ENCODE measurements at regions not wholly inside any gene's neighbourhood (a gene's known extent, or its start where the extent isn't known, plus 50 kb on each side); places are given as distances from the start of the nearest gene placed in this dataset.

DNA sequence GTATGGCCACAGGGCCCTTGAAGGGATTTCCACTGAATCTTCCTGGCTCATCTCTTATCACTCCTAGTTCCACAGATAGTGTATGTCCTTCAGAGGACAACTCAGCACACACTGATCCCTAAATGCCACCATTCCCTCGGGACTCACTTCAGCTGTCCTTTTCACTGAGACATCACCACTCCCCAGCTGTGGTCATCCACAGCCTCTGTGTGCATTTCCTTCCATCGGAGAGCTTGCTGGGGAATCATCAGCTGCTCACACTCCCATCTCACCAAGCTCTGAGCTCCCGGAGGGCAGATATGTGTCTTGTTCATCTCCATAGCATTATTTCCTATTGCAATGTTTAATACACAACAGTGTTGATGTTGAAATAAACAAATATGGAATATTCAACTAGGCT, 759.5 kb downstream of the RNF144A start:
- H3K4me1 ChIP-seq = no peaks in the 10 kb centered on the region
- TF ChIP-seq CTCF (IDR thresholded peaks at IDR 0.05 in 4 of 5, conservative IDR thresholded peaks at IDR 0.05 in 1 of 5) (no peak), POLR2A (IDR thresholded peaks at IDR 0.05) (no peak)
- H3K27ac ChIP-seq = no peak overlapping the region
- no peak overlapping the region for H3K4me3 ChIP-seq
- in situ Hi-C loops (cut with MboI; ENCODE audit: low sequenced_read_pairs in 4 of 4) = no loop called here
- ATAC-seq = no peak
- intact Hi-C loops (cut with DNase I; ENCODE audit: low total_unique reads) = no loop called here
- H3K9me3 ChIP-seq = no peaks in the 10 kb centered on the region
- no peaks in the 10 kb centered on the region for H3K36me3 ChIP-seq
- no peak for DNase-seq
- H3K27me3 ChIP-seq = no peaks in the 10 kb centered on the region

GRCh38 chr2:7681881-7682461, 764.8 kb downstream of the RNF144A start:
- Histone ChIP-seq H3K9me3 (no peaks in the 10 kb centered on the region), H3K4me3 (no peak overlapping the region), H3K27me3 (no peaks in the 10 kb centered on the region), H3K4me1 (no peaks in the 10 kb centered on the region), H3K36me3 (no peaks in the 10 kb centered on the region), H3K27ac (no peak overlapping the region)
- in situ Hi-C loops (cut with MboI; ENCODE audit: low sequenced_read_pairs in 4 of 4) (no loop called here), intact Hi-C loops (cut with DNase I; ENCODE audit: low total_unique reads) (no loop called here)
- DNase-seq (no peak), ATAC-seq (no peak)
- TF ChIP-seq POLR2A (IDR thresholded peaks at IDR 0.05) = no peak
- no peak for TF ChIP-seq CTCF (IDR thresholded peaks at IDR 0.05 in 4 of 5, conservative IDR thresholded peaks at IDR 0.05 in 1 of 5)

GRCh38 chr2:7683196-7683595, 766.0 kb downstream of the RNF144A start:
- no peak overlapping the region for H3K4me3 ChIP-seq
- ATAC-seq (no peak), DNase-seq (no peak)
- H3K27ac ChIP-seq = no peak overlapping the region
- H3K36me3 ChIP-seq = no peaks in the 10 kb centered on the region
- in situ Hi-C loops (cut with MboI; ENCODE audit: low sequenced_read_pairs in 4 of 4) (no loop called here), intact Hi-C loops (cut with DNase I; ENCODE audit: low total_unique reads) (no loop called here)
- TF ChIP-seq POLR2A (IDR thresholded peaks at IDR 0.05) (no peak), CTCF (IDR thresholded peaks at IDR 0.05 in 4 of 5, conservative IDR thresholded peaks at IDR 0.05 in 1 of 5) (no peak)
- H3K9me3 ChIP-seq = no peaks in the 10 kb centered on the region
- H3K27me3 ChIP-seq = no peaks in the 10 kb centered on the region
- no peaks in the 10 kb centered on the region for H3K4me1 ChIP-seq

DNA sequence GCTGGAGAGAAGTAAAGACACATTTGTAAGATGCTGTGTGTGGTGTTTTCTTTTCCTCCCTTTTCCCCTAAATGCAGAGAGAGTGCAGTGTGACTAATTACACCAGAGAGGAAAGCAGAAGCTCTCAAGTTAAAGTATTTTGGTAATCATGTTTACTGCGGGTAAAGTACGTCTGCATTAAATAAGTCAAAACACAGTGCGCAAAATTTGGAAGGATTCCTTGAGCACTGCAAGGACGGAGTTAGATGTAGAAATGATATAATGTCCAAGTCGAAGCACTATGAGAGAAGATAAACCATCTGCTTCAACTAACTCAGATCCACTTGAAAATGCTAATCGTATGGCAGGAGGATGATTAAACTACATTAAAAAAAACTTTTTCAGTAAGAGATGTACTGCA, 766.5 kb downstream of the RNF144A start:
- ATAC-seq (no peak), DNase-seq (no peak)
- Histone ChIP-seq H3K36me3 (no peaks in the 10 kb centered on the region), H3K27me3 (no peaks in the 10 kb centered on the region), H3K4me3 (no peak overlapping the region), H3K4me1 (no peaks in the 10 kb centered on the region), H3K9me3 (no peaks in the 10 kb centered on the region), H3K27ac (no peak overlapping the region)
- intact Hi-C loops (cut with DNase I; ENCODE audit: low total_unique reads) (no loop called here), in situ Hi-C loops (cut with MboI; ENCODE audit: low sequenced_read_pairs in 4 of 4) (no loop called here)
- TF ChIP-seq CTCF (IDR thresholded peaks at IDR 0.05 in 4 of 5, conservative IDR thresholded peaks at IDR 0.05 in 1 of 5) (no peak), POLR2A (IDR thresholded peaks at IDR 0.05) (no peak)
